Neural crest cell (in vitro differentiated cells): ENCODE measurements at regions not wholly inside any gene's neighbourhood (a gene's known extent, or its start where the extent isn't known, plus 50 kb on each side); places are given as distances from the start of the nearest gene placed in this dataset.

Experiments
- DNase-seq: peaks from one replicate; pipeline ENCODE4 v3.0.0; 2021; ENCODE audit warnings: low read depth, mixed read lengths, low spot score
- H3K27ac Mint-ChIP-seq: one replicate; pipeline ENCODE4 v1.8.0; 2021; ENCODE audit warnings: mild to moderate bottlenecking, mixed read lengths; ENCODE audit not compliant: unreplicated experiment
- H3K27me3 Mint-ChIP-seq: 2 replicates; pipeline ENCODE4 v1.8.0; 2021; ENCODE audit warnings: low read depth, mild to moderate bottlenecking, mixed read lengths
- H3K36me3 Mint-ChIP-seq: 2 replicates; pipeline ENCODE4 v1.8.0; 2021; ENCODE audit warnings: low read depth, mild to moderate bottlenecking, mixed read lengths
- H3K4me1 Mint-ChIP-seq: 2 replicates; pipeline ENCODE4 v1.8.0; 2021; ENCODE audit warnings: mixed read lengths
- H3K4me3 Mint-ChIP-seq: one replicate; pipeline ENCODE4 v1.8.0; 2021; ENCODE audit warnings: mild to moderate bottlenecking, mixed read lengths
- H3K9me3 Mint-ChIP-seq: 2 replicates; pipeline ENCODE4 v1.8.0; 2021; ENCODE audit warnings: mixed read lengths
- CTCF ChIP-seq: fragments of 200-600 bp; sonication (generic); conservative IDR thresholded peaks from 2 replicates; pipeline ENCODE4 v1.5.0; 2021; ENCODE audit warnings: antibody characterized with exemption, mild to moderate bottlenecking

GRCh38 chr3:106329521-106329920 lies 460.7 kb upstream of the CBLB start:
- Mint-ChIP-seq H3K4me3 (no peak overlapping the region), H3K27me3 (no peaks in the 10 kb centered on the region), H3K27ac (no peak overlapping the region), H3K9me3 (no peaks in the 10 kb centered on the region), H3K36me3 (no peaks in the 10 kb centered on the region), H3K4me1 (peaks cover 5% of the 10 kb centered on the region)
- no peak for TF ChIP-seq CTCF
- no peak for DNase-seq

- Mint-ChIP-seq H3K36me3 (no peaks in the 10 kb centered on the region), H3K9me3 (no peaks in the 10 kb centered on the region), H3K4me1 (peaks cover 5% of the 10 kb centered on the region), H3K4me3 (no peak overlapping the region), H3K27me3 (no peaks in the 10 kb centered on the region), H3K27ac (no peak overlapping the region)
- TF ChIP-seq CTCF: no peak
- DNase-seq: no peak
These were observed 462.8 kb upstream of the CBLB start for GRCh38 chr3:106331636-106332035.

DNA sequence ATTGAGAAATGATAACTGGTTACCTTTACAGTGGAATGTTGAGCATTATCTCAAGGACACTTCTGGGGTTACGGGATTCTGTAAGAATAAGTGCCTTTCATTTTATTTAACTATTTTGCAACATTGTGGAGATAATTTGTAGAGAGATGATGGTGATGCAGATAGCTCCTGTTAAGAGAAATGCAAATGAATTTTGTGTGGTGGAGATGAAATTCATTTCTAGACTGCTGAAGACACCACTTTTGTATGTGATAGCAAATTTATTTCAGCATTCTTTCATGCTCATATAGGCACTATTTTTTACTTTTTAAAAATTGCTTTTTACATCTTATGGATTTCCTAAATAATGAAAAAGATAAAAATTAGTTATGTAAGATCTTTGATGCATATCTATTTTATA lies 463.3 kb upstream of the CBLB start:
- Mint-ChIP-seq H3K4me1 (peaks cover 3% of the 10 kb centered on the region), H3K4me3 (no peak overlapping the region), H3K9me3 (no peaks in the 10 kb centered on the region), H3K27ac (no peak overlapping the region), H3K27me3 (no peaks in the 10 kb centered on the region), H3K36me3 (no peaks in the 10 kb centered on the region)
- no peak for TF ChIP-seq CTCF
- no peak for DNase-seq

GRCh38 chr3:106332884-106333283 lies 464.1 kb upstream of the CBLB start:
- no peaks in the 10 kb centered on the region for H3K9me3 Mint-ChIP-seq
- no peak overlapping the region for H3K4me3 Mint-ChIP-seq
- TF ChIP-seq CTCF: no peak
- no peak overlapping the region for H3K27ac Mint-ChIP-seq
- no peaks in the 10 kb centered on the region for H3K4me1 Mint-ChIP-seq
- DNase-seq: no peak
- no peaks in the 10 kb centered on the region for H3K27me3 Mint-ChIP-seq
- no peaks in the 10 kb centered on the region for H3K36me3 Mint-ChIP-seq

DNA sequence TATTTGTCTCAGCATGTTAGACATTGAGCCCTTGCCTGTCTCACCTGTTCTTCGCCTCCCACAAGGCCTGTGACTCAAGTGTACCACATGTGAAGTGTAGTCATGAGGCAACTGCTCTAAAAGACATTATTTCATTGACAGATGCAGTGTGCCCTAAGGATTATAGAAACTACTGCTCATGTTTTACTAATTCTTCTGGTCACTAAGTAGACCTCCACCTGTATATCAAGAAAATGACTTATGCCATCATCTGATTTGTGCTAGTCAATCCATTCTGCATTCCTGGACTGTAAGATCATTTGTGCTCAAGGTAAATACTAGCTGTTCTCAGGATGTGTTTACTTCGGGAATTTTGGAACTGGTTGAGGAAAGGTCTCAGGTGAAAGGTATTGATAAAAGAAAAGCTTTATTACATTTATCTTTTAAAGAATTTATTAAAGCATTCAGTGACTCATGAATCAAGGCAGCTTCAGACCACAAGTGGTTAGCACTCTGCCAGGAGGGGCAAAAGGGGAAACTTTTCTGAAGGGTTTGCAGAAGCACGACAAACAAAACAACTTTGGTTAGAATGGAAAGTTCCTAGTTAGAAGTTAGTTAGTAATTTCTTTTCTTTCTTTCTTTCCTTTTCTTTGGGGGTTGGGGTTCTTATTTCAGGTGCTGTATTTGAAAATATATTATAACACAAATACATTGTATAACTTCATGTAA lies 465.3 kb upstream of the CBLB start:
- H3K27me3 Mint-ChIP-seq: no peaks in the 10 kb centered on the region
- H3K9me3 Mint-ChIP-seq: no peaks in the 10 kb centered on the region
- H3K4me3 Mint-ChIP-seq: no peak overlapping the region
- no peaks in the 10 kb centered on the region for H3K4me1 Mint-ChIP-seq
- TF ChIP-seq CTCF: no peak
- no peaks in the 10 kb centered on the region for H3K36me3 Mint-ChIP-seq
- H3K27ac Mint-ChIP-seq: no peak overlapping the region
- no peak for DNase-seq

GRCh38 chr3:106336619-106337018 lies 467.8 kb upstream of the CBLB start:
- no peak overlapping the region for H3K4me3 Mint-ChIP-seq
- no peak for TF ChIP-seq CTCF
- H3K27me3 Mint-ChIP-seq: no peaks in the 10 kb centered on the region
- no peak overlapping the region for H3K27ac Mint-ChIP-seq
- no peaks in the 10 kb centered on the region for H3K9me3 Mint-ChIP-seq
- DNase-seq: no peak
- peaks cover 3% of the 10 kb centered on the region for H3K4me1 Mint-ChIP-seq
- no peaks in the 10 kb centered on the region for H3K36me3 Mint-ChIP-seq
